GM12878 (cell line): ENCODE measurements at regions not wholly inside any gene's neighbourhood (a gene's known extent, or its start where the extent isn't known, plus 50 kb on each side); places are given as distances from the start of the nearest gene placed in this dataset.

Source experiments
- ATAC-seq: fragments of 200-7000 bp; cut with Tn5 transposase; 3 replicates; pipeline ENCODE4 v1.9.1; 2020; ENCODE audit warnings: mild to moderate bottlenecking, moderate library complexity
- BruUV-seq: library from RNA; stranded (reverse); fragments of 400-500 nt; replicated peaks from 2 replicates; lab custom pipeline; 2021; lab: Mats Ljungman, UMichigan
- CTCF ChIA-PET: fragments of 300-600 bp; sonication (Branson Sonifier 250); formaldehyde crosslinking; extraction: SDS; loops from one replicate; lab custom pipeline; 2021; ENCODE audit warnings: inconsistent platforms; lab: Yijun Ruan, JAX
- POLR2A ChIA-PET: fragments of 350-600 bp; formaldehyde crosslinking; extraction: SDS; loops from one replicate; lab custom pipeline; 2021; ENCODE audit warnings: inconsistent platforms; lab: Charles Lee
- RAD21 ChIA-PET: fragments of 300-600 bp; sonication (Branson Sonifier 250); formaldehyde crosslinking; loops from one replicate; lab custom pipeline; 2023; ENCODE audit warnings: antibody characterized with exemption; ENCODE audit not compliant: unreplicated experiment; lab: Charles Lee
- SMC1A ChIA-PET: fragments of 300-600 bp; sonication (Branson Sonifier 250); formaldehyde crosslinking; loops from one replicate; lab custom pipeline; 2023; ENCODE audit not compliant: unreplicated experiment, uncharacterized antibody; lab: Charles Lee
- DNase-seq: peaks from one replicate; pipeline ENCODE4 v3.0.0-alpha.2; 2011; ENCODE audit warnings: low read depth, low spot score
- FAIRE-seq: peaks from 3 replicates; lab custom pipeline; 2011; peaks lifted over from hg19 to GRCh38; lab: Jason Lieb, UNC
- H2AFZ ChIP-seq: 2 replicates; pipeline ENCODE4 v1.6.0; 2011; ENCODE audit warnings: low read depth, low read length, control low read depth; ENCODE audit not compliant: control insufficient read depth
- H3K27ac ChIP-seq: 2 replicates; pipeline ENCODE4 v1.5.1; 2011; ENCODE audit warnings: control low read depth; ENCODE audit not compliant: control insufficient read depth, insufficient read depth
- H3K27me3 ChIP-seq, 2 experiments: replicated peaks in 1 of 2; 2 replicates each; pipeline versions ENCODE4 v1.6.0 to v1.6.1; 2011; ENCODE audit warnings: low read length in 1 of 2; ENCODE audit not compliant: control insufficient read depth in 2 of 2, insufficient read depth in 2 of 2
- H3K36me3 ChIP-seq, 2 experiments: 2 replicates each; pipeline ENCODE4 v1.5.1; 2011; ENCODE audit warnings: low read length in 1 of 2; ENCODE audit not compliant: control insufficient read depth in 2 of 2, insufficient read depth in 2 of 2
- H3K4me1 ChIP-seq: 2 replicates; pipeline ENCODE4 v1.6.1; 2011; ENCODE audit warnings: mild to moderate bottlenecking, low read length, moderate library complexity, mixed read lengths; ENCODE audit not compliant: control insufficient read depth, insufficient read depth
- H3K4me2 ChIP-seq: 2 replicates; pipeline ENCODE4 v1.6.0; 2011; ENCODE audit warnings: control low read depth; ENCODE audit not compliant: control insufficient read depth, insufficient read depth
- H3K4me3 ChIP-seq: fragments of 200-600 bp; sonication (generic); 2 replicates; pipeline ENCODE4 v1.5.1; 2016
- H3K79me2 ChIP-seq: 2 replicates; pipeline ENCODE4 v1.6.0; 2011; ENCODE audit warnings: low read length; ENCODE audit not compliant: control insufficient read depth, insufficient read depth
- H3K9ac ChIP-seq: 2 replicates; pipeline ENCODE4 v1.8.0; 2011; ENCODE audit warnings: low read length, control low read depth, mixed read lengths; ENCODE audit not compliant: control insufficient read depth, insufficient read depth
- H3K9me3 ChIP-seq: replicated peaks from 3 replicates; pipeline ENCODE4 v1.5.1; 2011; ENCODE audit warnings: mild to moderate bottlenecking, low read length; ENCODE audit not compliant: control insufficient read depth, insufficient read depth
- H4K20me1 ChIP-seq: 2 replicates; pipeline ENCODE4 v1.6.0; 2011; ENCODE audit not compliant: control insufficient read depth, insufficient read depth
- ATF2 ChIP-seq: IDR thresholded peaks from 2 replicates; pipeline ENCODE4 v1.6.1; 2012; ENCODE audit warnings: low read length, inconsistent platforms
- BACH1 ChIP-seq: fragments of 450-650 bp; IDR thresholded peaks from 2 replicates; pipeline ENCODE4 v1.6.1; 2017; ENCODE audit warnings: mild to moderate bottlenecking, borderline replicate concordance
- BCLAF1 ChIP-seq: fragments of 450-650 bp; IDR thresholded peaks from 2 replicates; pipeline ENCODE4 v1.6.1; 2017; ENCODE audit warnings: antibody characterized with exemption, mild to moderate bottlenecking, moderate library complexity
- CBFB ChIP-seq: IDR thresholded peaks from 2 replicates; pipeline ENCODE4 v1.6.1; 2016; ENCODE audit warnings: antibody characterized with exemption, low read depth
- CHD4 ChIP-seq: fragments of 200-600 bp; sonication (generic); IDR thresholded peaks from 2 replicates; pipeline ENCODE4 v1.6.1; 2016; ENCODE audit warnings: mild to moderate bottlenecking
- EED ChIP-seq: sonication (generic); IDR thresholded peaks from 2 replicates; pipeline ENCODE4 v1.6.1; 2016; ENCODE audit warnings: antibody characterized with exemption, low read depth
- EP300 ChIP-seq, 2 experiments: fragments of 150-350 bp in 1 of 2; IDR thresholded peaks; 2 replicates each; pipeline ENCODE4 v1.6.1; 2011 to 2012; ENCODE audit warnings: low read depth in 2 of 2, low read length in 2 of 2, borderline replicate concordance in 1 of 2, improper control_type of control experiment in 1 of 2, inconsistent platforms in 1 of 2; ENCODE audit not compliant: control insufficient read depth in 1 of 2
- ETV6 ChIP-seq, 2 experiments: fragments of 450-650 bp in 1 of 2; IDR thresholded peaks in 1 of 2; conservative IDR thresholded peaks in 1 of 2; 2 replicates each; pipeline ENCODE4 v1.6.1; 2014; ENCODE audit warnings: antibody characterized with exemption in 1 of 2, borderline replicate concordance in 1 of 2, low read depth in 1 of 2, mild to moderate bottlenecking in 1 of 2, moderate library complexity in 1 of 2
- IRF4 ChIP-seq: IDR thresholded peaks from 2 replicates; pipeline ENCODE4 v1.6.1; 2011; ENCODE audit warnings: low read depth, low read length
- JUNB ChIP-seq: IDR thresholded peaks from 2 replicates; pipeline ENCODE4 v1.6.1; 2016; ENCODE audit warnings: antibody characterized with exemption, mild to moderate bottlenecking
- KLF5 ChIP-seq: fragments of 450-650 bp; IDR thresholded peaks from 2 replicates; pipeline ENCODE4 v1.6.1; 2014; ENCODE audit warnings: mild to moderate bottlenecking; ENCODE audit not compliant: partially characterized antibody
- MEF2B ChIP-seq: fragments of 450-650 bp; IDR thresholded peaks from 2 replicates; pipeline ENCODE4 v1.6.1; 2018; ENCODE audit warnings: mild to moderate bottlenecking, moderate library complexity; ENCODE audit not compliant: partially characterized antibody, poor library complexity, severe bottlenecking
- MTA3 ChIP-seq: IDR thresholded peaks from 2 replicates; pipeline ENCODE4 v1.6.1; 2012; ENCODE audit warnings: low read length, inconsistent platforms, borderline replicate concordance
- MYC ChIP-seq: IDR thresholded peaks from 2 replicates; pipeline ENCODE4 v1.6.1; 2011; ENCODE audit warnings: mild to moderate bottlenecking, low read length, moderate library complexity, inconsistent platforms; ENCODE audit not compliant: insufficient read depth, insufficient replicate concordance, insufficient read length, severe bottlenecking
- NR2C1 ChIP-seq: fragments of 450-650 bp; IDR thresholded peaks from 2 replicates; pipeline ENCODE4 v1.6.1; 2017; ENCODE audit warnings: antibody characterized with exemption, mild to moderate bottlenecking, moderate library complexity
- POU2F2 ChIP-seq: IDR thresholded peaks from 3 replicates; pipeline ENCODE4 v1.6.1; 2011; ENCODE audit warnings: low read depth, mild to moderate bottlenecking, low read length, borderline replicate concordance
- SMARCA5 ChIP-seq: fragments of 450-650 bp; IDR thresholded peaks from 2 replicates; pipeline ENCODE4 v1.6.1; 2017; ENCODE audit warnings: mild to moderate bottlenecking
- SREBF2 ChIP-seq: IDR thresholded peaks from 2 replicates; pipeline ENCODE4 v1.6.1; 2012; ENCODE audit warnings: mild to moderate bottlenecking, low read length
- ZNF24 ChIP-seq: fragments of 450-650 bp; IDR thresholded peaks from 2 replicates; pipeline ENCODE4 v1.6.1; 2017; ENCODE audit warnings: antibody characterized with exemption, mild to moderate bottlenecking
- ZNF274 ChIP-seq: IDR thresholded peaks from one replicate; pipeline ENCODE4 v1.8.0; 2011; ENCODE audit not compliant: insufficient read length, insufficient read depth
- WGBS: methylation state at CpG from one replicate; pipeline ENCODE4 v1.1.6; 2016; ENCODE audit warnings: low lambda C conversion rate; ENCODE audit not compliant: insufficient replicate concordance, insufficient coverage; ENCODE audit errors: missing lambda C conversion rate; 5-methylcytosine and 5-hydroxymethylcytosine counted together
- in situ Hi-C: fragments of 300-500 bp; cut with MboI; formaldehyde crosslinking; loops from 9 replicates; pipeline ENCODE4 v1.14.3; 2018; ENCODE audit warnings: mixed read lengths
- intact Hi-C: fragments of 100-400 bp; cut with micrococcal nuclease; formaldehyde crosslinking; loops from one replicate; pipeline ENCODE4 v1.14.2; 2022; ENCODE audit not compliant: unreplicated experiment

- TF ChIP-seq BCLAF1 = no peak
- TF ChIP-seq MTA3 = no peak
- TF ChIP-seq IRF4 = no peak
- TF ChIP-seq EED = no peak
- TF ChIP-seq ATF2 = no peak
- TF ChIP-seq SREBF2 = no peak
- TF ChIP-seq CBFB = no peak
- TF ChIP-seq POU2F2 = no peak
These were observed 183.3 kb upstream of the PRKCQ start (continued) for GRCh38 chr10:6763423-6763822.

GRCh38 chr10:6763001-6763400 is 182.9 kb upstream of the PRKCQ start:
- no peak overlapping the region for H3K4me3 ChIP-seq
- ATAC-seq (no peak), DNase-seq (no peak), FAIRE-seq (no peak)
- SMC1A ChIA-PET = no interaction called here
- BruUV-seq = no TSS peak
- H3K27me3 ChIP-seq = peaks cover 0 to 6% of the 10 kb centered on the region in 2 experiments; a peak in 1 of 4 replicates
- in situ Hi-C loops = no loop called here
- no peaks in the 10 kb centered on the region for H3K4me1 ChIP-seq
- TF ChIP-seq CHD4 (no peak), KLF5 (no peak), ZNF274 (no peak), NR2C1 (no peak), ZNF24 (no peak), BACH1 (no peak), SREBF2 (no peak), EP300 (IDR thresholded peaks at IDR 0.05; ENCODE audit: borderline replicate concordance in 1 of 2, control insufficient read depth in 1 of 2, low read depth in 2 of 2, low read length in 2 of 2) (no peak), MYC (no peak), MEF2B (no peak), SMARCA5 (no peak), JUNB (no peak), ETV6 (conservative IDR thresholded peaks at IDR 0.05 in 1 of 2, IDR thresholded peaks at IDR 0.05 in 1 of 2; ENCODE audit: borderline replicate concordance in 1 of 2, low read depth in 1 of 2) (no peak)
- RAD21 ChIA-PET = no interaction called here
- H3K27ac ChIP-seq = no peak overlapping the region
- H3K4me2 ChIP-seq = no peak overlapping the region
- no peak overlapping the region for H3K9ac ChIP-seq
- POLR2A ChIA-PET = no interaction called here
- H4K20me1 ChIP-seq = no peaks in the 10 kb centered on the region
- 13% methylated on average over 5 of the region's 5 CpGs for WGBS
- H2AFZ ChIP-seq = no peak overlapping the region
- intact Hi-C loops = no loop called here
- CTCF ChIA-PET = no interaction called here
- no peaks in the 10 kb centered on the region for H3K79me2 ChIP-seq
- no peaks in the 10 kb centered on the region; the same call in 2 of the 3 replicates for H3K9me3 ChIP-seq
- H3K36me3 ChIP-seq = no peaks in the 10 kb centered on the region
